Peyer's patch (tissue), 4 donors: ENCODE measurements at regions not wholly inside any gene's neighbourhood (a gene's known extent, or its start where the extent isn't known, plus 50 kb on each side); places are given as distances from the start of the nearest gene placed in this dataset.

Experiments
- POLR2A ChIP-seq, 2 donors: fragments of 450-650 bp; IDR thresholded peaks; one replicate each; pipeline ENCODE4 v1.5.1; 2017; ENCODE audit warnings: antibody characterized with exemption in 2 of 2, mild to moderate bottlenecking in 2 of 2, moderate library complexity in 2 of 2
- TF ChIP-seq, protein P1 (sequence below), 6 experiments: fragments of 450-650 bp in 4 of 6; fragments of 200-600 bp in 2 of 6; sonication (generic) in 1 of 6; IDR thresholded peaks; one replicate each; pipeline ENCODE4 v1.5.1; 2017 to 2019; ENCODE audit warnings: antibody characterized with exemption in 6 of 6, mild to moderate bottlenecking in 3 of 6, moderate library complexity in 1 of 6

- no peak for TF ChIP-seq POLR2A (IDR thresholded peaks at IDR 0.05)
- TF ChIP-seq, protein P1, sequence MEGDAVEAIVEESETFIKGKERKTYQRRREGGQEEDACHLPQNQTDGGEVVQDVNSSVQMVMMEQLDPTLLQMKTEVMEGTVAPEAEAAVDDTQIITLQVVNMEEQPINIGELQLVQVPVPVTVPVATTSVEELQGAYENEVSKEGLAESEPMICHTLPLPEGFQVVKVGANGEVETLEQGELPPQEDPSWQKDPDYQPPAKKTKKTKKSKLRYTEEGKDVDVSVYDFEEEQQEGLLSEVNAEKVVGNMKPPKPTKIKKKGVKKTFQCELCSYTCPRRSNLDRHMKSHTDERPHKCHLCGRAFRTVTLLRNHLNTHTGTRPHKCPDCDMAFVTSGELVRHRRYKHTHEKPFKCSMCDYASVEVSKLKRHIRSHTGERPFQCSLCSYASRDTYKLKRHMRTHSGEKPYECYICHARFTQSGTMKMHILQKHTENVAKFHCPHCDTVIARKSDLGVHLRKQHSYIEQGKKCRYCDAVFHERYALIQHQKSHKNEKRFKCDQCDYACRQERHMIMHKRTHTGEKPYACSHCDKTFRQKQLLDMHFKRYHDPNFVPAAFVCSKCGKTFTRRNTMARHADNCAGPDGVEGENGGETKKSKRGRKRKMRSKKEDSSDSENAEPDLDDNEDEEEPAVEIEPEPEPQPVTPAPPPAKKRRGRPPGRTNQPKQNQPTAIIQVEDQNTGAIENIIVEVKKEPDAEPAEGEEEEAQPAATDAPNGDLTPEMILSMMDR (IDR thresholded peaks at IDR 0.05) = no peak
Measured at GRCh38 chr4:128597500-128597899, 212.0 kb upstream of the JADE1 start.
